Caki2 (cell line): ENCODE measurements at regions not wholly inside any gene's neighbourhood (a gene's known extent, or its start where the extent isn't known, plus 50 kb on each side); places are given as distances from the start of the nearest gene placed in this dataset.
"Not testable (repeated sequence)": the region's sequence is repeated elsewhere in the genome, so short reads cannot be mapped to it uniquely, and the experiment has no call there.

Experiments used
- DNase-seq: peaks from one replicate; pipeline ENCODE4 v3.0.0-alpha.2; 2015; ENCODE audit warnings: low read depth
- in situ Hi-C: cut with HindIII; loops from 2 replicates; pipeline ENCODE4 v1.10.0; 2016; ENCODE audit warnings: low sequenced_read_pairs, low pct_unique_long_range_greater_than_20kb, mixed read lengths

DNA sequence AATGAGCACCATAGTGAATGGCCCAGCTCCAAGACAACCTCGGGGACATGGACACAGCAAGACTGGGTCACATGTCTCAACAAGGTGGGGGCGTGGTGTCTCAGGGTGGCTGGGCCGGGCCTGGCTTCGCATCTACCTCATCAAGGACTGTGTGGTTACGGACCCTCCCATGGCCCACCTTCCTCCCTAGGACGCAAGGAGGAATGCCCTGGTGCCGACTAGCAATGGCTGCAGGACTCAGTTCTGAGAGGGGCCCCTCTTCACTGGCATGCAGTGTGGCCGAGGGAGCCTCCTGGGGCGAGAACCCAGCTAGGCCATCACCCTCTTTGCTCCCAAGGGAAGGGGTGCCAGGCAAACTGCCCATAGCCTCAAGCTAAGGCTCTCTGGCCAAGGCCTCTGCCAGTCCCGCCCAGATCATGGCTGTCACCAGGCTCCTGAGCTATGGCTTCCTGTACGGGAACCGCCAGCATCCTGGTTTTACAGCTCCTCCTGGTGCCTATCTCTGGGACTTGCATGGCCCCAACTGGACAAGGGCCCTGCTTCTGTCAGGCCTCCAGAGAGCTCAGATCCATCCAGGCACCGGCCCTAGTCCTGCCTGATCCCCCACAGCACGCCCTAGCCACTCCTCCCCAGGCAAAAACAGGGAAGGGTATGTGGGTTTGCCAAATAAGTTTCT, 218.0 kb upstream of the AGTR2 start:
- in situ Hi-C loops: no loop called here
- DNase-seq: no peak

DNA sequence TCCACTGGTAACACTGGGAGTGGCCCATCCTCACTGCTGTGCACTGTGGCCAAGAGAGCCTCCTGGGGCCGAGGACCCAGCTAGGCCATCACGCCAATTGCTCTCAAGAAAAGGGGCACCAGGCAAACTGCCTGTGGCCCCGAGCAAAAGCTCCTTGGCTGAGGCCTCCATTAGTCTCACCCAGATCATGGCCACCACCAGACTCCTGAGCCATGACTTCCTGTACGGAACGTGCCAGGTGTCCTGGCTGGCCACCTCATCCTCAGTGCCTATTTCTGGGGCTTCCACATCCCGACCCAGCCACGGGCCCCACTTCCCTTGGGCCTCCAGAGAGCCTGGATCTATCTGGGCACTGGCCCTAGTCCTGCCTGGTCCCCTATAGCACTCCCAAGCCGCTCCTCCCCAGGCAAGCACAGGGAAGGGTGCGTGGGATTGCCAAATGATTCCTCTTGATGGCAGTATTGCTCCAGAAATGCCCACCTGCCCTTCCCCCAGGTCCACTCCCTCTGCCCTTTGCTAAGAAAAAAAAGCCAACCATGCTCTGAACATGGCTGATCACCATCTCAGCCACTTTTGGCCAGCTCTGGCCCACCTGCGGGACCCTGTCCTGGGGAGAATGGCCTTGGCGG, 212.6 kb upstream of the AGTR2 start:
- in situ Hi-C loops: no loop called here
- no peak for DNase-seq

DNA sequence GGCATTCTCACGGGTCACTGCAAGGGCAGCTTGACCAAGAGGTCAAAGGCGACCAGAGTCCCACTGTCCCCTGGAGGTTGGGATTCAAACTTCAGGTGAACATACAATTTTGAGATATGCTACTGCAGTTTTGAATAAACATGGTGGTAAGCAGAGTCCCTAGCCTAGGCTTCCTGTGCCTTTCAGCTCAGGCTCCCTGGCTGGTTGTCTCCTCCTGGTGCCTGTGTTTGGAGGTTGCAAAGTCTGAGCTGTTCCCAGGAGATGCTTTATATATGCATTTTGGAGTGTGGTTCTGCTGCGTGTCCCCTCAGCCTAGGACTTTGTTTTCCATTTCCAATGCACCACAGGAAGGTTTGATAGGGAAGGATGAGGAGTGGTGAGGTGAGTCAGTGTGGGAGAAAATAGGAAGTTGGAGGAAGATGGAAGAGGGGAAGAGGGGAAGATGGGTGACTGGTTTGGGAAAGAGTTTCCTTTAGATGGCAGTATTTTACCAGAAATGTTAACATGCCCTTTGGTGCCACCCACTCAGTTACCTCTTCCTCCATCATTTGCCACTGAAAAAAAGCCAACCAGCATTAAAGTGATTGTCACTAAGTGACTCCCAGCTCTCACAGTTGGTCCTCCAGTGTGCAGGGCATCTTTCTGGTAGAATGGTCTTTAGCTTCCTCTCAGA, 211.7 kb upstream of the AGTR2 start:
- in situ Hi-C loops: no loop called here
- DNase-seq: no peak

- in situ Hi-C loops: no loop called here
Measured at GRCh38 chrX:115960440-115961084, 210.0 kb upstream of the AGTR2 start.

GRCh38 chrX:115966920-115967319, 203.6 kb upstream of the AGTR2 start:
- in situ Hi-C loops: no loop called here
- no peak for DNase-seq

More at GRCh38 chrX:115960440-115961084, 210.0 kb upstream of the AGTR2 start:
- no peak for DNase-seq

GRCh38 chrX:115968436-115969252, 201.9 kb upstream of the AGTR2 start:
- in situ Hi-C loops: no loop called here
- peak; percentile 68 for DNase-seq

- DNase-seq: no peak
- in situ Hi-C loops: no loop called here
Measured at GRCh38 chrX:115970718-115971117, 199.8 kb upstream of the AGTR2 start.

DNA sequence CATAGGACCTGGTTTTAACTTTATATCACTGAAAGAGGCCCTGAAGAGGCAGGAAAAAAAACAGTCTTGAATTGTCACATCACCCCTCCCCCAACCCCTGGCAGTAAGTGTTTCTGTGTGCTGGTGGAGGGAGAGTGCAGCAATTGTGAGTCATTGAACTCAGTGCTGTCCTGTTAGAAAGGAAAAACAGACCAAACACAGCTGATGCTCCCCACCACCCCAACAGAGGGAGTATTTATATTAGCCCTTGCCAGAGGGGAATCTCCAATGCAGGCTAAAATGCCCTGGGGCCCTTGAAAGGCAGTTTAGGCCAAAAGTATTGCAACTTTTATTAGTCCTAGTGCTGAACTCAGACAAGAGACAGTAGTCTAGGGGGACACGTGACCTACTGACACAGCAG, 197.8 kb upstream of the AGTR2 start:
- in situ Hi-C loops: no loop called here
- DNase-seq: no peak

- no peak for DNase-seq
- in situ Hi-C loops: no loop called here
Measured at GRCh38 chrX:115978068-115978467, 192.5 kb upstream of the AGTR2 start.

- in situ Hi-C loops, DNase-seq: not testable (repeated sequence)
Measured at GRCh38 chrX:115983148-115983547, 187.4 kb upstream of the AGTR2 start.

GRCh38 chrX:115987464-115987863, 183.1 kb upstream of the AGTR2 start:
- in situ Hi-C loops, DNase-seq: not testable (repeated sequence)

DNA sequence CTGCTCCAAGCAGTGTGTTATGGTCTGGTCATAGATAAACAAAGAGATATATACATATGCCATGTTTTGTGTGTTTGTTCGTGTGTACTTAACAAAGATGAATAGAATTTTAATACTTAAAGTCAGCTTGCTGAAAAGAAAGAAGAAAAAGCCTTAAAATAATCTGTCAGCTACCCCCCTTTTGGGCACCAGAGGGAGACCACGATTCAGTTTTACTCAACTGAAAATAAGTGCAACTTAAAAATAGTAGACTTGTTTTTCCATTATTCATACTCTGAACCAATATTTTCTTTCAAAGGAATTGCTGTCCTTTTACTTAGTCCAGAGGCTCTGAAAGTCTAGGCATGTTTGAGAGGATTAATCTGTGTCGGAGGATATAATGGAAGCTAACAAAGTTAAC, 181.7 kb upstream of the AGTR2 start:
- in situ Hi-C loops: no loop called here

DNA sequence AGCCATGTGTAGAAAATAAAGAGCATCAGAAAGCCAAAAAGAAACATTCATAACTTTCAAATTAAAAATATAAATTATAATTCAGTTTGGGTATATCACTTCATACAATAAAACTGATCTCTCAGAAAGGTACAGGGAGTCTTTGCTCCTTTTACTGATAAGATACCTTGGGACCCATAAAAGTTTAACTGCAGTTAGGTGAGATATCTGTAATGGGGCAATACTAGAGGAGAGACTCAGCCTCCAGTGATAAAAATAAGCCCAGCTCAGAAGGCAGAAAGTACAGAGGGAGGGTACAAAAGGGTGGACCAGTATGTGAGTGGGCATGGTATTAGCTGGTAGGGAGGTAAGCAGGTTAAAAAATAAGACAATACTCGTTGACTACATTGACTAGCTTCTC, 180.9 kb upstream of the AGTR2 start:
- no peak for DNase-seq
- in situ Hi-C loops: no loop called here

More for the DNA sequence above, 181.7 kb upstream of the AGTR2 start:
- DNase-seq: no peak

- in situ Hi-C loops: no loop called here
- no peak for DNase-seq
Measured at GRCh38 chrX:116009346-116009745, 161.2 kb upstream of the AGTR2 start.

DNA sequence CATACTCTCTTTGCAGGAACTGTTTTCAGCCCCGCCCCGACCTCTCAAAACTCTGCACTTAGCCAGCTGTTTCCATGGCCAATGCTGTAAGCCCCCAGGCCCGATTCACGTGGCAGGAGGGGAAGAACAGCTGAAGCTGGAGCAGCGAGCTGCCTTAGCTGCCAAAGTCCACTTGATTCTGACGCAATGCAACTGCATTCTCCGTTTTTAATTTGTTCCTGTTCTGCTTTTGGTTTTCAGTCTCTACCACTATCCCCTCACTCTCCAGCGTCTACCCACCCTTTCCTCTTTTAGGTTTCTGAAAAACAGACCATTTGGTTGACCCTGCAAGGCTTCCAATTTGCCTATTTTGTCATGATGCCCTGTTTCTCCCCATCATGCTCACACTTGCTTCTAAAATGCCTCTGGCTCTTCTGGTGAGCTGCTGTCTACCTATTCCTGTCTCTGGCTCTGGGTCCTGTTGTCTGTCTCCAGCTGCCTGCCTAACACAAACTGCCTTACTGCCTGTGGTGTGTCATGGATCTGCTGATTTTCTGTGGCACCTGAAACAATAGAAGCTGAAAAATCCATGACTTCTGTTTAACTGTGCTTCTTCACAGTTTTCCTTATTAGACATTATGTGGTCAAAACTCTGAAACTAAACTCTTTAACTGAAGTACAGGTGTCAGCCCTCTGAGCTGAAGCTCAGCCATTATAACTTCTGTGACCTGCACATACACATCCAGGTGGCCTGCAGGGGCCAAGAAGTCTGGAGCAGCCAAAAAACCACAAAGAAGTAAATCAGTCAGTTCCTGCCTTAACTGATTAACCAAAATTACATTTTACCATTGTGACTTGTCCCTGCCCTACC, 160.5 kb upstream of the AGTR2 start:
- in situ Hi-C loops: no loop called here
- DNase-seq: no peak

DNA sequence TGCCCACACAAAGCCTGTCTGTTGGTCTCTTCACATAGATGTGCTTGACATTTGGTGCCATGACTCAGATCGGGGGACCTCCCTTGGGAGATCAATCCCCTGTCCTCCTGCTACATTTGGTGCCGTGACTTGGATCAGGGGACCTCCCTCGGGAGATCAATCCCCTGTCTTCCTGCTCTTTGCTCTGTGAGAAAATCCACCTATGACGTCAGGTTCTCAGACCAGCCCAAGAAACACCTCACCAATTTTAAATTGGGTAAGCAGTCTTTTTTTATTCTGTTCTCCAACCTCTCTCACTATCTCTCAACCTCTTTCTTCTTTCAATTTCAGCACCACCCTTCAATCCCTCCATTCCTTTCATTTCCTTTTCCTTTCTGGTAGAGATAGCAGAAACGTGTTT, 159.6 kb upstream of the AGTR2 start:
- no peak for DNase-seq
- in situ Hi-C loops: no loop called here

GRCh38 chrX:116031331-116031730, 139.2 kb upstream of the AGTR2 start:
- DNase-seq: no peak
- in situ Hi-C loops: no loop called here
